ENCODE measurements at regions not wholly inside any gene's neighbourhood (a gene's known extent, or its start where the extent isn't known, plus 50 kb on each side); places are given as distances from the start of the nearest gene placed in this dataset.
A peak's percentile ranks its signal among the peaks of the same experiment; 100 is the strongest.

- H3K9me3 Mint-ChIP-seq (ENCODE audit: low read depth), result no peaks in the 10 kb centered on the region
- no peak overlapping the region for H3K27ac Mint-ChIP-seq (ENCODE audit: unreplicated experiment)
- no peaks in the 10 kb centered on the region for H3K4me1 Mint-ChIP-seq (ENCODE audit: low read depth)
- DNase-seq (ENCODE audit: low spot score), result peak; percentile 40
- peaks cover 32% of the 10 kb centered on the region for H3K27me3 Mint-ChIP-seq (ENCODE audit: low read depth)
- H3K36me3 Mint-ChIP-seq (ENCODE audit: low read depth), result no peaks in the 10 kb centered on the region
- no peak overlapping the region for H3K4me3 Mint-ChIP-seq (ENCODE audit: unreplicated experiment)
- no peak for TF ChIP-seq CTCF (IDR thresholded peaks at IDR 0.05)
These were observed 282.0 kb downstream of the PTPRU start for GRCh38 chr1:29518183-29518835.

- DNase-seq (ENCODE audit: low spot score), result no peak
- Mint-ChIP-seq H3K27me3 (ENCODE audit: low read depth) (peaks cover 32% of the 10 kb centered on the region), H3K36me3 (ENCODE audit: low read depth) (no peaks in the 10 kb centered on the region), H3K4me3 (ENCODE audit: unreplicated experiment) (no peak overlapping the region), H3K27ac (ENCODE audit: unreplicated experiment) (no peak overlapping the region), H3K4me1 (ENCODE audit: low read depth) (no peaks in the 10 kb centered on the region), H3K9me3 (ENCODE audit: low read depth) (no peaks in the 10 kb centered on the region)
- TF ChIP-seq CTCF (IDR thresholded peaks at IDR 0.05), result no peak
These were observed 281.1 kb downstream of the PTPRU start for GRCh38 chr1:29517251-29518086.

- no peaks in the 10 kb centered on the region for H3K9me3 Mint-ChIP-seq (ENCODE audit: low read depth)
- peaks cover 39% of the 10 kb centered on the region for H3K27me3 Mint-ChIP-seq (ENCODE audit: low read depth)
- DNase-seq (ENCODE audit: low spot score), result no peak
- H3K4me3 Mint-ChIP-seq (ENCODE audit: unreplicated experiment), result no peak overlapping the region
- H3K36me3 Mint-ChIP-seq (ENCODE audit: low read depth), result no peaks in the 10 kb centered on the region
- no peak for TF ChIP-seq CTCF (IDR thresholded peaks at IDR 0.05)
- H3K4me1 Mint-ChIP-seq (ENCODE audit: low read depth), result no peaks in the 10 kb centered on the region
- no peak overlapping the region for H3K27ac Mint-ChIP-seq (ENCODE audit: unreplicated experiment)
These were observed 279.9 kb downstream of the PTPRU start for GRCh38 chr1:29516063-29516820.

GRCh38 chr1:29515170-29515955 is 279.0 kb downstream of the PTPRU start:
- TF ChIP-seq CTCF (IDR thresholded peaks at IDR 0.05), result no peak
- Mint-ChIP-seq H3K4me1 (ENCODE audit: low read depth) (no peaks in the 10 kb centered on the region), H3K27ac (ENCODE audit: unreplicated experiment) (no peak overlapping the region), H3K36me3 (ENCODE audit: low read depth) (no peaks in the 10 kb centered on the region), H3K9me3 (ENCODE audit: low read depth) (no peaks in the 10 kb centered on the region), H3K4me3 (ENCODE audit: unreplicated experiment) (no peak overlapping the region), H3K27me3 (ENCODE audit: low read depth) (peaks cover 44% of the 10 kb centered on the region)
- DNase-seq (ENCODE audit: low spot score), result no peak
